Right kidney (tissue), 1 donor: ENCODE measurements at regions not wholly inside any gene's neighbourhood (a gene's known extent, or its start where the extent isn't known, plus 50 kb on each side); places are given as distances from the start of the nearest gene placed in this dataset.

Experiments used
- DNase-seq: peaks from one replicate; pipeline ENCODE4 v3.0.0-alpha.2; 2016

GRCh38 chr4:180436361-180436760 is 1806.8 kb upstream of the TENM3 start:
- no peak for DNase-seq

GRCh38 chr4:180437601-180438000 is 1805.6 kb upstream of the TENM3 start:
- DNase-seq, result no peak

DNA sequence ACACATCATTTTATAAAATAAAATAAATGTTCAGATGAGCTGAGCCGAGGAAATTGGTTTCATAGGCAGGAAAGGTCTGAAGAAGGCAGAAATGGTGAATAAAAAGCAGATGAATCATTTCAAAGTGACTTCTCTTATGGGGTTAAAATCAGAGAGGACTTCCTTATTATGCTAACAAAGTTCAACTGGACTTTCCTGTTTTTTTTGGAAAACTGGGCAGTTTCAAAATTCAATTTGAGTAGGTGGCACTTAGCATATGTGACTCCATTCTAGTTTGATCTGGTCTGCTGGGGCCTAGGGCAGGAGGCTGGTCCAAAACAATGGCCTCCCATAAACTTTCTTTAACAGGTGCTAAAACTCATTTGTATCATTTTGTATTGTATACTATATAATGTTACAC is 1794.9 kb upstream of the TENM3 start:
- no peak for DNase-seq

DNA sequence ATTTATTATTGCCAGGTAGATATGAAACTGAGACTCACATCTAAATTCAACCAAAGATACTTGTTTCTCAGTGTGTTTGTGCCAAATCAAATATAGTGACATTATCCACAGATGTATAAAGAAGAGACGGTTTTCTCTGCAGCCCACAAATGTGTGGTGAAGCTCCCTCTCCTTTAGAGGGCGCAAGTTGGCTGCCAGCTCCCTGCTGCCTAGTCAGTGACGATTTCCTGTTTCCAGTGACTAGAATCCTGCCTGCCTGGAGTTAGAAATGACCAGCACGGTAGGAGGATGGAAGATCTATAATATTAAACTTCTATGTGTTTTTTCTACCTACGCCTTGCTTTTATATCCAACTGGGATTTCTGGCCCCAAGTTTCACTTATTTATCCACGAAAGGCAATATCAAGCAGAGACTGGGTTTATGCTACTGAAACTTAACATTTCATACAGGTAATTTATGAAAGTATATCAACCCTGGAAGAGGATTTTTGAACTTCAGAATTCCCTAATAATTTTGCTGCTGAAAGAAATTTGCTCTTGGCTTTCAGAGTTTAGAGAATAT is 1793.7 kb upstream of the TENM3 start:
- DNase-seq, result peak; percentile 8

DNA sequence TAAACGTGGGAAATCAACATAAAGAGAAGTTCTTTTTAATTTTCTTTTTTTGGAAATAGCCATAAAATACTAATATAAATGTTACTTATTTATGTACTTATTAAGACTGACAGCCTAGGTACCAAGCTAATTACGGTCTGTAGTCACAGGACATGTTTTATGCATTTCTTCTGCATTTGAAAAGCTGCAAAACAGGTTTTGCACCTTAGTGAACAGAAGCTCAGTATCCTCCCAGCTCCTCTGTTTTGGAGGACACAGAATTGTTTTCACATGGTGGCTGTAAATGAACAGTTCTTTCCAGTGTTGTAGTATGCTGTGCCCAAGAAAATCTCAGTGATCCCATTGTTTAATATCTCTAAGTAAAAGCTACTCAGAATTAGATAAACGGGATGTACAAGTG is 1788.0 kb upstream of the TENM3 start:
- DNase-seq, result no peak

DNA sequence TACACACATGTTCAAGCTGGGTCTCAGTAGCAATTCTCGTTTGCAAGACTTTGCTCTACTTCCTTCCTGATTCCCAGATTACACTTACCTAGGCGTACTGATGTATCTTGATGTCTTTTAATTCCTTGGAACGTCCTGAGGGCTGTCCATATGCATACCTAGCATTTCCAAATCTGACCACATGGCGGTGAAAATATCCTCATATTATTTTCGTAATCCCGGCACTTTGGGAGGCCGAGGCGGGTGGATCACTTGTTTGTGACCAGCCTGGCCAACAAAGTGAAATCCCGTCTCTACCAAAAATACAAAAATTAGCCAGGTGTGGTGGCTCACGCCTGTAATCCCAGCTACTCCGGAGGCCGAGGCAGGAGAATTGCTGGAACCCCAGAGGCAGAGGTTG is 1786.3 kb upstream of the TENM3 start:
- no peak for DNase-seq

GRCh38 chr4:180462116-180462515 is 1781.1 kb upstream of the TENM3 start:
- no peak for DNase-seq

GRCh38 chr4:180465364-180465763 is 1777.8 kb upstream of the TENM3 start:
- DNase-seq, result no peak

GRCh38 chr4:180483036-180483435 is 1760.2 kb upstream of the TENM3 start:
- DNase-seq, result no peak

- DNase-seq, result no peak
Observed at GRCh38 chr4:180485407-180485806, 1757.8 kb upstream of the TENM3 start.

DNA sequence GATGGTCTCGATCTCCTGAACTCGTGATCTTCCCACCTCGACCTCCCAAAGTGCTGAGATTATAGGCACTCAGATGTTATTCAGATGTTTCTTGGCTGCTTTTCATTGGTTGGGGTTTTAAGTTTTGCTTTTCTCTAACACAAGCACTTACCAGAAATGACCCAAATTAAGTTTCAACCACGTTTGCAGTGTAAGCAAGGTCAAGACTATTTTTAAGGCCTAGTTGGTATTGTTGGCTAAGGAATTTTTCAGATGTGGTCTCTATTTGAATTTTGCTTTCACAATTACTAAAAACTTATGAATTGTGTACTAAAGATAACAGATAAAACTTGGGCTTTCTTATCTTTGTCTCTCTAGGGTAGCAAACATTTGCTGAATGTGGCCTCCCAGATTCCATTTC is 1756.9 kb upstream of the TENM3 start:
- no peak for DNase-seq

DNA sequence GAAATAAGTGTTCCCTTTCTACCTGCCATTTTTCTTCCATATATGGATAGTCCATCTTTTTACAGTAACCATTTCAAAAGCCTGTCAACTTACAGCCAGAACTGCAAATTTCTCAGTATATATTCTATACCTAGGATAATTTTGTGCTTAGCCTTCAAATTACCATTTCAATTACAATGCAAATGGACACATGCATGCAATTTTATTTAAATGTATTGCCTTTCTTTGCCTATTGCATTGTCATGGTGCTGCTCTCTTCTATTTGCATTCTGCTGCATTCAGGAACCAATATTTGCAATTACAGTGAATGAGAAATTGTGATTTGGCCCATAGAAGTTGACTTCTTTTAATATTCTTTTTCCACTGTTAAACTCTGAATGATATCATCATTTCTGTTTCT is 1753.4 kb upstream of the TENM3 start:
- no peak for DNase-seq

- no peak for DNase-seq
Observed at GRCh38 chr4:180491210-180491609, 1752.0 kb upstream of the TENM3 start.

DNA sequence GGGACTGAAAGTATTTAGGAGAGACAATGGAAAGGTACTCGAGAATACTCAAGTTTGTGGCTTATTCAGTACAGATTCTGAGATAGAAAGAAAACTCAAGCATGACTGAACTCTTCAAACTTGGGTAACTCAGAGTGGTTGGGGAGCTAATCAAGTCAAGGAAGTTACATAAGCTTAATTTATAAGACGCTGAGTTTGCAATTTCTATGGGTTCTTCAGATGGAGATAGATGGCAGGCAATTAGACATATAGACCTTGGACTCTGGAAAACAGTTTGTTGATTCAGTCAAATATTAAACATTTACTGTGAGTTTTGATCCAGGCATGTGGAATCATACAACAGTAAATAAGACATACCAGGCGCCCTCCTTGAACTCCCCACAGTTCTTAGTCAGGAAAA is 1749.9 kb upstream of the TENM3 start:
- no peak for DNase-seq

DNA sequence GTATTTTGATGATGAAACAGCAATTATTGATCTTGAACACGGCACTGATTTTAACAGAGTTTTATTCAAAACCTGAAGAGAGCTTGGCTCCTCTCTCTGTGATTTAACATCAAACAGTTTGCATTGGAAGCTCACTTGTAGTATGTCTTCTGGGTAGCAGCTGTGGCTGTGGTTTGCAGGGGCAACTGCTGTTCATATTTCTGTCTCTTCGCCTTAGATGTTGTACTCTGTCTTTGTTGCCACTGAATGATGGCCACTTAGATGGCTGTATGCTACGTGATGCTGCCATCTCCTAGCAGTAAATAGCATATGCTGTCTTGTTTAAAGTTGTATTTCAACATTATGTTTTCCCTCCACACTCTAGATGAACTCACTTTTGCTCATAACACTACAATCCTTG is 1743.0 kb upstream of the TENM3 start:
- DNase-seq, result no peak

DNA sequence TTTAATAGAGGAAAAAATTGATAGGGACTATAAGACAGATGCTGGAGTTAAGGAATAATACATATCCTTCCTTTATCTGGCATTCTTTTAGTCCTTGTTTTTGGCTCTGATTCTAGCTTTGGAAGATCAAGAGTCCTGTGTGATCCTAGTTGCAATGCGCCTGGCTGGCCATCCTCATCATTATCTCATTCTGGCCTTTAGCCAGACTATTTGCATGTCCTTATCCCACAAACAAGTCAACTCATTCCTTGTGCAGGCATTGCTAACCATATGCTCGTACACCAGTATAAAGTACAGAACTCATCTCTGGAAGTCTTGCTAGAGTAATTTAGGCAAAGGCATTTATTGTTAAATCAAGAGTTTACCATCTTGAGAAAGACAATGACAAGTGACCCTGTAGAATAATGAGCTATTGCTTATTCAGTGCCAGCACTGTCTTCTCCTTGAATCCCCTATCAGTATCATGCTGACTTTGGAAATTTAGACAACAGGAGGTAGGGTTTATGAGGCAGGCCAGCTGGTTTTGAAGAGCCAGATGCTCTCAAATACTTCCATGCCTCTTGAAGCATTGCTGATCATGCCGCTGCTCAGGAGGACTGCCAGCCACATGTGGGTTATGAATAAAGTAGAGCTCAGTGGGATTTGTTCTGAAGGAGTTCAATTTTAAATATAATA is 1730.3 kb upstream of the TENM3 start:
- no peak for DNase-seq

DNA sequence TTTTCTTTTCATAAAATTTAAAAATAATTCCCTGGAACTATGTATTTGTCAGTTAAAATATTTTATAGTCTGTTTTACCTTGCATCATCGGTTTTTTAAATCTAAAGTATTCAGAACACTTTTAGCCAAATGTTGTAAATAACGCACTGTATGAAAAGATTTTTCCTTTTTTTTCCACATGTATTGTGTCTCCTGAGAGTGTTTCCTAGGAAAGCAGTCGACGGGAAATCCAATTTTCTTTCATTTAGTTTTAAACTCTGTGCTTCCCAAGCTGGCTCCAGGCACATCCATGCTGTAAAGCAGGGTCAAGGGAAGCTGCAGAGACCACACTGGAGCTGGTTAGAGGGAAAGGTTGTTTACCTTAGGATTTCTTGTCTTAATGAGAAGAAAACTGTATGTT is 1724.3 kb upstream of the TENM3 start:
- DNase-seq, result no peak

DNA sequence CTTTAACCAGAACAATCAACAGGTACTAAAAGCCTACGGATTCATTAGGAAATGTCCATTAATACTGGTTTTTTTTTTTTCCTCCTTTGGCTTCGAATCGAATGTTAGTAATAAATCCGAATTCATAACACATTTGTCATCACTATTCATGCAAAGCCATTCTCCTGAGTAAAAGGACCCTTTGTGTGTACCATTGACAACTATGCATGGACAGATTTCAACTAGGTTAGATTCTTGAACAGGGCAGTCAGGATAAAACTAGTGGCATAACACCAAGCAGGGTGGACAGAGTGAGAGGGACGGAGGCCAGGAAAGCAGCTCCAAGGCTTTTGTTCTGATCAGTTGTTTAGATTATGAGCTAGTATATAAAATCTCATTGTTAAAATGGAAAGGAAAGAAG is 1722.0 kb upstream of the TENM3 start:
- no peak for DNase-seq

GRCh38 chr4:180525523-180526077 is 1717.6 kb upstream of the TENM3 start:
- DNase-seq, result no peak

GRCh38 chr4:180528003-180528402 is 1715.2 kb upstream of the TENM3 start:
- DNase-seq, result no peak

- DNase-seq, result no peak
Observed at GRCh38 chr4:180530787-180531186, 1712.4 kb upstream of the TENM3 start.

DNA sequence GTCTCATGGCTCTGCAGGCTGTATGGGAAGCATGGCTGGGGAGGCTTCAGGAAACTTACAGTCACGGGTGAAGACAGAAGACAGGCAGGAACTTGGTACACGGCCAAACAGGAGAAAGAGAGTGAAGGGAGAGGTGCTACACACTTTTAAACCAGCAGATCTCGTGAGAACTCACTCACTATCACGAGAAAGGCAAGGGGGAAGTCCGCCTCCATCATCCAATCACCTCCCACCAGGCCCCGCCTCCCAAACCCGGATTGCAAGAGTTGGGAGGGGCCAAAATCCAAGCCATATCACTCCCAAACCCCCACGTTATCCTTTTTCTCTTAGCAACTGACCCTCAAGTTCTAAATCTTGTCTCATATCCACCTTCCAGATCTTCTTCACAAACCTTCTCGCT is 1710.5 kb upstream of the TENM3 start:
- no peak for DNase-seq

GRCh38 chr4:180538384-180539057 is 1704.7 kb upstream of the TENM3 start:
- no peak for DNase-seq

DNA sequence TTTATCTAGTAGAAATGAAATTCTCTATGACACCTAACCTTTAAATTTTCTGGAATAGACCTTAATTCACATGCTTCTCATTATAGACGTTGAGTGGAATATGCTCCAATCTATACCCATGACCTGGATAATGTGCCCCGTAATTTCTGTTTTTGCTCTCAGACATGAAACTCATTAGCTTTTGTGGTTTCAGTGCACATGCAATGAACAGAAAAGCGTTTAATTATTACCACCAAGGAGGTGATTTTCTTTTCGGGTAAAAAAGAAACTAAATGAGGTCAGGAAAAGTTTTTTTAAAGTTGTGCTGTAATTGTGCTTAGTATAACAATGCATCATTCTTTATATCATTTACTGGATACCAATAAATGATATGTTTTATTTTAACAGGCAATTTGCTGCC is 1703.9 kb upstream of the TENM3 start:
- no peak for DNase-seq
